HUES48 (cell line): ENCODE measurements at regions not wholly inside any gene's neighbourhood (a gene's known extent, or its start where the extent isn't known, plus 50 kb on each side); places are given as distances from the start of the nearest gene placed in this dataset.

Source experiments
- H3K27ac ChIP-seq: one replicate; pipeline ENCODE4 v1.7.0; 2013; ENCODE audit warnings: low read depth, low read length, inconsistent platforms
- H3K27me3 ChIP-seq: 2 replicates; pipeline ENCODE4 v1.6.1; 2013; ENCODE audit warnings: mild to moderate bottlenecking, low read length; ENCODE audit not compliant: control insufficient read depth, insufficient read depth
- H3K36me3 ChIP-seq: 2 replicates; pipeline ENCODE4 v1.6.1; 2013; ENCODE audit warnings: low read length; ENCODE audit not compliant: control insufficient read depth, insufficient read depth
- H3K4me1 ChIP-seq: 2 replicates; pipeline ENCODE4 v1.6.1; 2013; ENCODE audit warnings: mild to moderate bottlenecking, low read length; ENCODE audit not compliant: control insufficient read depth, insufficient read depth
- H3K4me3 ChIP-seq: 2 replicates; pipeline ENCODE4 v1.5.1; 2013; ENCODE audit warnings: mild to moderate bottlenecking, low read depth, low read length
- H3K9ac ChIP-seq: 2 replicates; pipeline ENCODE4 v1.6.1; 2013; ENCODE audit warnings: mild to moderate bottlenecking, low read depth, low read length, moderate library complexity
- H3K9me3 ChIP-seq: 2 replicates; pipeline ENCODE4 v1.6.1; 2013; ENCODE audit warnings: low read length; ENCODE audit not compliant: control insufficient read depth, insufficient read depth

DNA sequence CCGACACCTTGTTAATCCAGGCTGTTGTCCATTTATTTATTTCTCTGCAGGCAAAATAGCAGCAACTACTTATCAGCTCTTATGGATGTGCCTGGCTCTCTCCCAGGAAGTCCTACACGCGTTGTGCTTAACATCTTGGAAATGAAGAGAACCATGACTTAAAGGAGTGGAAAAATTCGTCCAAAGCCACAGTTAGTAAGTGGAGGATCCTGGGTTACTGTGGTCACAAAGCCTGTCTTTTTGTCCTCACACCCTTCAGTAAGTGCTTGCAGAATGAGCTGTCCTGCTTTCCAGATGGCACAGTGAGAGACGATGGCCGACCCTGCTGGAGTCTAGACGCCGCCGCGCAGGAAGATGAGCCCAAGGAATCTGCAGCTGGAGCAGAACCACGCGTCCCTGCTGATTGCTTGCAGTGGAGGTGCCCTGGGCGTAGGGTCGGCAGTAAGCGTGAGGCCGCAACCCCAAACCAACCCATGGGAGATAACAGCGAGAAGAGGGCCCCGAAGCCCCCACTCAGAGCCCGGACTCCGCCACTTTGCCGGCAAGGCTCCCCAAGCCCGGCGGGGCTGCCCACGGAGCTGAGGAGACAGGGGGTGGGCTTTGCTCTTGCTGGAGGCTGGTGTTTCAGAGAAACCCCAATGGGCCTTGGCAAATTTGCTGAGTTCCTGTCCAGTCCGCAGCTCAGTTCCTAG is 178.6 kb downstream of the CXCL12 start:
- no peak overlapping the region for H3K9ac ChIP-seq
- H3K27ac ChIP-seq: no peak overlapping the region
- no peaks in the 10 kb centered on the region for H3K27me3 ChIP-seq
- no peak overlapping the region for H3K4me3 ChIP-seq
- H3K4me1 ChIP-seq: peaks cover 9% of the 10 kb centered on the region; the same call in 1 of the 2 replicates
- H3K9me3 ChIP-seq: no peaks in the 10 kb centered on the region
- H3K36me3 ChIP-seq: no peaks in the 10 kb centered on the region

DNA sequence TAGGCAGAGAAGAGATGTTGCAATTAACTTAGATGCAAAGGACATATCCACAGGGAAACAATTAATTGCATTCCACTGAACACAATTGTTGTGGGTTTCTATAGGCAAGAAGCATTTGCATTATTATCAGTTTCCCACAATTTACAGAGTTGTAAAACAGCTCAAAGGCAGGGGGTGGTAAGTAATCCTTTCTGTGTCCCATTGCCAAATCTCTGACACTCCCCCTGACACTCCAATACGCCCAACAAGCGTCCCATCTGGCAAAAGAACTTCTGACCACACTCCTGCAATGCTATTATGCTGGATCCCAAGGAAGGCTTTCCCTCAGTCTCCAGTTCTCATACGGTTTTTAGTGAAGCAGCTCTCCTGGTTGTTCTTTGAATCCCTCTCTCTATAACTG is 179.8 kb downstream of the CXCL12 start:
- no peaks in the 10 kb centered on the region for H3K9me3 ChIP-seq
- H3K4me1 ChIP-seq: peaks cover 9% of the 10 kb centered on the region; the same call in 1 of the 2 replicates
- no peaks in the 10 kb centered on the region for H3K27me3 ChIP-seq
- H3K9ac ChIP-seq: no peak overlapping the region
- H3K36me3 ChIP-seq: no peaks in the 10 kb centered on the region
- H3K4me3 ChIP-seq: no peak overlapping the region
- H3K27ac ChIP-seq: no peak overlapping the region

DNA sequence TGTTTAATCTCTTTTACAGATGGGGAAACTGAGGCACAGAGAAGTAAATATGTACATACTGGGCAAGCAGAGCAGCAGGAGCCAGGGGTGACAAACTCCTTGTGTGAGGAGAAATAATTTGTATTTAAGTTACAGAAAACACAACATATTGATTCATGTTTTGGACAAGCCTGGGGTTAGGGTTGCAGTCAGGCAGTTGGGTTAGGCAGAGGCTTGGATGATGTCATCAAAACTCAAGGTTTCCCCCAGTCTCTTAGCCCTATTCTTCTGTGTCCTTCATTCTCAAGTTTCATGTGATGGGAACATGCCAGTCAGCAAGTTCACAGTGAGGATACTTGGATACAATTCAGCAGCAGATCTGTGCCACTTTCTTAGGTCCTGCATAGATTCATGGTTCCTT is 181.4 kb downstream of the CXCL12 start:
- Histone ChIP-seq H3K27me3 (no peaks in the 10 kb centered on the region), H3K4me1 (peaks cover 9% of the 10 kb centered on the region; the same call in 1 of the 2 replicates), H3K36me3 (no peaks in the 10 kb centered on the region), H3K27ac (no peak overlapping the region), H3K9ac (no peak overlapping the region), H3K4me3 (no peak overlapping the region), H3K9me3 (no peaks in the 10 kb centered on the region)

DNA sequence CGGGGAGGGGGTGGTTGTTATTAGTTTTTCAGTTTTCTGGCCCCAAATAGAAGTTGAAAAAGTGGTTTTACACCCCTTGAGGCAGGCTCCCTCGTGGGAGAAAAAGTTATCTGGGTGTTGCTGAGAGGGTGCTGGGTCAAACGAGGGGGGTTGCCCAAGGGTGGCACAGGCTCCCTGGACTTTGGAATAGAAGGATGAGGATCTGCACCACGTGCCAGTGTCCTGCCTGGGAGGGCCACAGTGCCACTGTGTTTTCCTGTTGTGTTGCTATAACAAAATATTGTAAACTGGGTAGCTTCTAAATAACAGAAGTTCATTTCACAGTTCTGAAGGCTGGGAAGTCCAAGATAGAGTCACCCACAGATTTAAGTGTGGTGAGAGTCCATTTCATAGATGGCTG is 181.9 kb downstream of the CXCL12 start:
- Histone ChIP-seq H3K9me3 (no peaks in the 10 kb centered on the region), H3K4me1 (peaks cover 9% of the 10 kb centered on the region; the same call in 1 of the 2 replicates), H3K27me3 (no peaks in the 10 kb centered on the region), H3K36me3 (no peaks in the 10 kb centered on the region), H3K9ac (no peak overlapping the region), H3K27ac (no peak overlapping the region), H3K4me3 (no peak overlapping the region)

DNA sequence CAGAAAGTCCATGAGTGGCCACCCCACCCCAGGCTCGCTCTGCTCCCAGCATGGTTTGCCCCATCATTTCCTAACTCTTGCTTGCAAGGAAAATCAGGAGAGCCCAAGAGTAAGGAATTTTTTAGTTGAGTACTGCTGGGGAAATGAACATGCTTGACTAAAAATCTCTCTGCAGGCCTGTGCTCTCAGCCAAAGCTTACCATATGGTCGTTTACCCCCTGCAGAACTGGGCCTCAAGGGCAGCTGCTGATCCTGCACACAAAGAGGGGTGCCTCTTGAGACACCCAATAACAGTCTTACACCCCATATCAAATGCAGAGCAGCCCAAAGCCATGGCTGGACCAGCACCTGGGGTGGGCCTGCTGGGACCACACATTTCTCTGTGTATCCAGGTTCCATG is 183.2 kb downstream of the CXCL12 start:
- H3K4me3 ChIP-seq: no peak overlapping the region
- peaks cover 9% of the 10 kb centered on the region; the same call in 1 of the 2 replicates for H3K4me1 ChIP-seq
- no peak overlapping the region for H3K27ac ChIP-seq
- H3K9ac ChIP-seq: no peak overlapping the region
- no peaks in the 10 kb centered on the region for H3K9me3 ChIP-seq
- H3K36me3 ChIP-seq: no peaks in the 10 kb centered on the region
- H3K27me3 ChIP-seq: no peaks in the 10 kb centered on the region

DNA sequence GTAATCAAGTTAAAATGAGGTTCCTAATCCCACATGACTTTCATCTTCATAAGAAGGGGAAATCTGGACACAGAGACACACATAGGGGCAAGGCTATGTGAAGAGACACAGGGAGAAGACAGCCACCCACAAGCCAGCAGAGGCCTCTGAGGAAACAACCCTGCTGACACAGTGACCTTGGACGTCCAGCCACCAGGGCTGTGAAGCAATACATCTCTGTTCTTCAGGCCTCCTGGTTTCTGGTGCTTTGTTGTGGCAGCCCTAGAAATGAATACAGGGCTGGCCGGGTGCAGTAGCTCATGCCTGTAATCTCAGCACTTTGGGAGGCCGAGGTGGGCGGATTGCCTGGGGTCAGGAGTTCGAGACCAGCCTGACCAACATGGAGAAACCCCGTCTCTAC is 183.9 kb downstream of the CXCL12 start:
- H3K27me3 ChIP-seq: no peaks in the 10 kb centered on the region
- H3K36me3 ChIP-seq: no peaks in the 10 kb centered on the region
- H3K27ac ChIP-seq: no peak overlapping the region
- no peaks in the 10 kb centered on the region for H3K9me3 ChIP-seq
- H3K4me1 ChIP-seq: peaks cover 9% of the 10 kb centered on the region; the same call in 1 of the 2 replicates
- no peak overlapping the region for H3K9ac ChIP-seq
- no peak overlapping the region for H3K4me3 ChIP-seq

DNA sequence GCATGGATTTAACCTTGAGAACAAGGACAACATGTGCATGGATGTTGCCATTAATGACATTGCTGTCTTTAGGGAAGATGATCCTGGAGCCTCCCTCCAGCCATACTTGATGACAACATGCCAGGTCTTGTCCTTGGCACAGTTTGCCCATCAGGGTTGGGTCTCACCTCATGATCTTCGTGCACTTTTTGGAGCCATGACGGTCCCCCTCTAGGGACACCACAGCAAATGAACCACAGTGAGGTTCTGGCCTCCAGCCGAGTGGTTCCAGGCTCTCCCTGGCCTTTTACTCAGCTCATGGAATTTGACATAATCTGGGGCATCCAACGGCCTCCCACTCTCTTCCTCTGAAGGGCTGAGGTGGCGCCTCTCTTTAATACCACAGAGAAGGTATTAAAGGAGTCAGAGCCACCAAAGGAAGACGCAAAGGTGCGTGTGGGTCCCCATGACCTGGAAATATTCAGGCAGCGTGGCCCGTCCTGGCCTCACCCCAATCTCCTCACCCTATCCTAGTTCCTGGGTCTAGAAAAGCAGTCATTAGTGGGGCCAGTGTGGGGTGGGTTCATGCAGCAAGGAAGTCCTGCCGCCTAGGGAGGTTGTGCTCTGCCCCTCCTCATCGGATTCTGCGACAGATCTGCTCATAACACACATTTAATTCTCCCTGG is 184.8 kb downstream of the CXCL12 start:
- Histone ChIP-seq H3K36me3 (no peaks in the 10 kb centered on the region), H3K4me1 (peaks cover 3% of the 10 kb centered on the region; the same call in 1 of the 2 replicates), H3K27me3 (no peaks in the 10 kb centered on the region), H3K4me3 (no peak overlapping the region), H3K27ac (no peak overlapping the region), H3K9ac (no peak overlapping the region), H3K9me3 (no peaks in the 10 kb centered on the region)

DNA sequence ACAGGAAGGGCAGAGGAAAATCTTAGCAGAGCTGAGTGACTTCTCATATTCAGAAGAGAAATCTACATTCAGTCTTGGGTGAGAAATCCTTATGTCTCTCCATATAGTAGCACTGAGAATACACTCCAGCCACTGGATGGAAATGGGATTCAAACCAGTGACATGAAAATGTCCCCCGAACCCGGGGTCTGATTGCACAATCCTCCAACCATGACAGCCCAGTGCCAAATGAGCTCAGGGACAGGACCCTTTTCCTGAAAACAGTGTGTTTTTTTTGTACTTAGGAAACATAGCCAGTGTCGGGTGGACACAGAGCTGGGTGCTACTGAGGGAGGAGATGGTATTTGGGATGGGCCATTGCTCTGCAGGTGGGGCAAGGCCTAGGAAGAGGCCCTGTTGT is 185.6 kb downstream of the CXCL12 start:
- no peak overlapping the region for H3K4me3 ChIP-seq
- no peaks in the 10 kb centered on the region for H3K4me1 ChIP-seq
- no peaks in the 10 kb centered on the region for H3K36me3 ChIP-seq
- H3K27ac ChIP-seq: no peak overlapping the region
- no peak overlapping the region for H3K9ac ChIP-seq
- H3K27me3 ChIP-seq: no peaks in the 10 kb centered on the region
- no peaks in the 10 kb centered on the region for H3K9me3 ChIP-seq

DNA sequence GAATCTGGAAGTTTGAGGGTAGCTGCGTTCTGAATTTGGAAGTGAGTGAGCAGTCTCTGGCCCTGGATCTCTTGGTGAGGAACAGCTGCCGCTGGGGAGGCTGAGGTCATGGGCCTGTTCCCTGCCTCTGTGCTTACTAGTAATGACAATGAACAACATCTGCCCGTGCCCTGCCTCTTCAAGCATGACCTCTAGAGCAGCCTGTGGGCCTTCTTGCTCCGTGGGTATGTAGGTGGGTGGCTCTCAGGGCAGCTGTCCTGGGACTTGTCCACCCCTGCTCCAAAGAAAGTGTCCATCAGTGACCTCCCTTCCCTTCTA is 186.2 kb downstream of the CXCL12 start:
- Histone ChIP-seq H3K27me3 (no peaks in the 10 kb centered on the region), H3K27ac (no peak overlapping the region), H3K36me3 (no peaks in the 10 kb centered on the region), H3K4me3 (no peak overlapping the region), H3K9me3 (no peaks in the 10 kb centered on the region), H3K9ac (no peak overlapping the region), H3K4me1 (no peaks in the 10 kb centered on the region)

DNA sequence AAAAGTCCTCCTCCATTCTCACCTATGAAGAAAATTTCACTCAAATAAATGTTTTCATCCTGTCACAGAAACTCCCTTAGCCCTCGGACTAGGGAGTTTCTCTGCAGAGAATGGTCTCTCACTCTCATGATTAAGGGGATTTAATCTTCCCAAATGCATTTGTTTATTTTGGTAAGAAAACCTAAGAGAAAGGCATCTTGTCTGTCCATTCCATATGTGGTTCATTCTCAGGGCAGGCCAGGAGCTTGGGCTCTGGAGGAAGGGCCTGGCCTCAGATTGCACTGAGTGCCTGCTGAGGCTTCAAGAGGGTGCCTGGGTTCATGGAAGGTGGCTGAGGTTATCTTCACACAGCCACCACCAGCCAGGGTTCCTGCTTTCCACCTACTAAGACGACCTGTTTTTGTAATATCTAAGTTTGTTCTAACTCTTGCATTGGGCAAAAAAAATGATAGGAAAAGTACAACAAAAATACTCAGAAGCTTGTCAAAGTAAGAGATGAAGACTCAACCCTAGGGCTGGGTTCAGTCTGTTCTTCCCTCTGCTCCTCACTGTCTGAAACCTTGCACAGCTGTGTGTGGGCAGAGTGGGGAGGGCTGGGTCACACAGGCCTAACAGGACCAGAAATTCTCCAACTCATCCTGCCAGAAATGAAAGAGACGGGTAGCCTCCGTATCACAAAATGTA is 186.7 kb downstream of the CXCL12 start:
- no peak overlapping the region for H3K4me3 ChIP-seq
- H3K36me3 ChIP-seq: no peaks in the 10 kb centered on the region
- H3K9ac ChIP-seq: no peak overlapping the region
- H3K9me3 ChIP-seq: no peaks in the 10 kb centered on the region
- no peak overlapping the region for H3K27ac ChIP-seq
- no peaks in the 10 kb centered on the region for H3K27me3 ChIP-seq
- no peaks in the 10 kb centered on the region for H3K4me1 ChIP-seq

DNA sequence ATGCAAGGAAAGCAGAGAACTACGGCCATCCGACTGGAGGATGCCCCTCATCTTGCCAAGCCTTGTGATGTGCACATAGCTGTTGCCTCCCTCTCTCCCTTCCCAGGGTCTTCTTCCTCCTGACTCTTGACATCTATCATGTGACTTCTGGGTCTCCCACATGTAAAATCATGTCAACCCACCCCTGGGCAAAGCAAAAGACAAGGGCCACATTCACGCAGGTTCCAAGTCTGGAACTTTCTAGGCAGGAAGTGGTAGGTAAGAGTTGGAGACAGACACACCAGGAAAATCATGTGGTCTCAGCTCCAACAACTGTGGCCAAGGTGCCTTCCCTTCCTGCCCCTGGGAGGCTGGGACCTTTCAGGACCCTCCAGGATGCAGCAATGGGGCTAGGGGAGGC is 187.3 kb downstream of the CXCL12 start:
- Histone ChIP-seq H3K36me3 (no peaks in the 10 kb centered on the region), H3K4me3 (no peak overlapping the region), H3K27ac (no peak overlapping the region), H3K9me3 (no peaks in the 10 kb centered on the region), H3K4me1 (no peaks in the 10 kb centered on the region), H3K9ac (no peak overlapping the region), H3K27me3 (no peaks in the 10 kb centered on the region)
